ENCODE measurements at regions not wholly inside any gene's neighbourhood (a gene's known extent, or its start where the extent isn't known, plus 50 kb on each side); places are given as distances from the start of the nearest gene placed in this dataset.

DNA sequence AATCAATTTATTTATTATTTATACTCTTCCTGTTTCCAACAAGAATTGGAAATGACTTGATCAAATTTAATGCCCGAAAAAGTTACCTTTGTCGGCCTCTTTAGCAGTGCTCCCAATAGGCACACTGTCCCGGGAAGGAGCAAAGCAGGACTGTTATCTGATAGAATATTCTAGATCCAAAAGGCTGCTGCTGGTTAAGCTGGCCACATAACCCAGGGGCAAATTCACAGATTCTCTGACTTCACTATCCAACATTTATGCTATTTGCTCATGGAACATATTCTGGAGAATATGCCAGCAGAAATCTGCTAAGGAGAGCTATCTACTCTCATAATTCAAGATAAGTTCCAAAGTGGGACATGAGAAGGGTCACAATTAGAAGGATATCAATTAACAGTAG, 100.2 kb upstream of the DMAC1 start:
- TF ChIP-seq SUZ12 (IDR thresholded peaks at IDR 0.05; ENCODE audit: extremely low read depth, insufficient read depth, insufficient read length) (no peak), ZNF274 (IDR thresholded peaks at IDR 0.05; ENCODE audit: low read depth, low read length) (no peak), YY1 (IDR thresholded peaks at IDR 0.05; ENCODE audit: insufficient read depth, insufficient read length) (no peak)
- H3K9me3 ChIP-seq (ENCODE audit: insufficient read depth, low read length), result no peaks in the 10 kb centered on the region
- H3K27me3 ChIP-seq (ENCODE audit: insufficient read depth, insufficient read length), result no peaks in the 10 kb centered on the region
- H3K36me3 ChIP-seq (ENCODE audit: insufficient read depth, insufficient read length, low read length), result no peaks in the 10 kb centered on the region
- no peak overlapping the region for H3K9ac ChIP-seq (ENCODE audit: insufficient read length, low read depth)
- no peak overlapping the region for H3K4me3 ChIP-seq (ENCODE audit: insufficient read length, low read depth)
- H3K4me1 ChIP-seq (ENCODE audit: insufficient read depth, insufficient read length), result no peaks in the 10 kb centered on the region
- no peak for DNase-seq (ENCODE audit: low read depth, low spot score)

DNA sequence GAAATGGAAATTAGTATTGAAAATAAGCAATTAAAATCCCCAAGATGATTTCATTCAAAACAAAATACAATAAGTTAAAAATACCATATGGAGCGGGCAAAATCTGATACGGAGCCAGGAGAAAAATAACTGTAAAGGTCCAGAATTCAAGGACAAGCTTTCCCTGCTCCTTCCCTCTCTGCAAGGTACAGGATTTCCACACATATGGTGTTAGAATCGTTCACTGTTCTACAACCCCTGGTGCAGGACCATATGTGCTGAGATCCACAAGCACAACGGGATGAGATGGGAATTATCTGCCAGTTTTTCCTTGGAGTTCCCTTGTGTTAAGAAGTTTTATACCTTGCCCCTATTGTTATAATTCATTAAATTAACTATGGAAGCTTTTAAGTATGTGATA, 94.7 kb upstream of the DMAC1 start:
- no peaks in the 10 kb centered on the region for H3K36me3 ChIP-seq (ENCODE audit: insufficient read depth, insufficient read length, low read length)
- no peaks in the 10 kb centered on the region for H3K27me3 ChIP-seq (ENCODE audit: insufficient read depth, insufficient read length)
- TF ChIP-seq ZNF274 (IDR thresholded peaks at IDR 0.05; ENCODE audit: low read depth, low read length) (no peak), YY1 (IDR thresholded peaks at IDR 0.05; ENCODE audit: insufficient read depth, insufficient read length) (no peak), SUZ12 (IDR thresholded peaks at IDR 0.05; ENCODE audit: extremely low read depth, insufficient read depth, insufficient read length) (no peak)
- H3K4me1 ChIP-seq (ENCODE audit: insufficient read depth, insufficient read length), result no peaks in the 10 kb centered on the region
- DNase-seq (ENCODE audit: low read depth, low spot score), result no peak
- H3K9me3 ChIP-seq (ENCODE audit: insufficient read depth, low read length), result no peaks in the 10 kb centered on the region
- no peak overlapping the region for H3K9ac ChIP-seq (ENCODE audit: insufficient read length, low read depth)
- H3K4me3 ChIP-seq (ENCODE audit: insufficient read length, low read depth), result no peak overlapping the region

DNA sequence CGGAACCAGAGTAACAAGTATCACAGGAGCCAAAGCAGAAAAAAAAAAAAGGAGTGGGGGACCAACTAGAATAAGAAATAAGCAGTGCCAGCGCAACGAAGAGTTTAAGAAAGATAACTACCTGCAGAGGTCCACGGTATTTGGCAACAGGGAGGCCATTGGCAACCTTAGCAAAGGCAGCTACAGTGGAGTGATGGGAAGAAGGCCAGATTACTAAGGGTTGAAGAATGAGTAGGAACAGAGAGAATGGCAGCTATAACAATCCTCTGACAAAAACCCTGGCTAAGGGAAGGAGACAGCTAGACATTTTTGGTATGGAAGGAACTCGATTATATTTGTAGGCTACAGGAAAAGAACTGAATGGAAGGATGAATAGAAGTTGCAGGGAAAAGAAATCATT, 93.4 kb upstream of the DMAC1 start:
- Histone ChIP-seq H3K9ac (ENCODE audit: insufficient read length, low read depth) (no peak overlapping the region), H3K4me3 (ENCODE audit: insufficient read length, low read depth) (no peak overlapping the region), H3K9me3 (ENCODE audit: insufficient read depth, low read length) (no peaks in the 10 kb centered on the region), H3K27me3 (ENCODE audit: insufficient read depth, insufficient read length) (no peaks in the 10 kb centered on the region), H3K4me1 (ENCODE audit: insufficient read depth, insufficient read length) (no peaks in the 10 kb centered on the region), H3K36me3 (ENCODE audit: insufficient read depth, insufficient read length, low read length) (no peaks in the 10 kb centered on the region)
- DNase-seq (ENCODE audit: low read depth, low spot score), result no peak
- TF ChIP-seq ZNF274 (IDR thresholded peaks at IDR 0.05; ENCODE audit: low read depth, low read length) (no peak), SUZ12 (IDR thresholded peaks at IDR 0.05; ENCODE audit: extremely low read depth, insufficient read depth, insufficient read length) (no peak), YY1 (IDR thresholded peaks at IDR 0.05; ENCODE audit: insufficient read depth, insufficient read length) (no peak)

DNA sequence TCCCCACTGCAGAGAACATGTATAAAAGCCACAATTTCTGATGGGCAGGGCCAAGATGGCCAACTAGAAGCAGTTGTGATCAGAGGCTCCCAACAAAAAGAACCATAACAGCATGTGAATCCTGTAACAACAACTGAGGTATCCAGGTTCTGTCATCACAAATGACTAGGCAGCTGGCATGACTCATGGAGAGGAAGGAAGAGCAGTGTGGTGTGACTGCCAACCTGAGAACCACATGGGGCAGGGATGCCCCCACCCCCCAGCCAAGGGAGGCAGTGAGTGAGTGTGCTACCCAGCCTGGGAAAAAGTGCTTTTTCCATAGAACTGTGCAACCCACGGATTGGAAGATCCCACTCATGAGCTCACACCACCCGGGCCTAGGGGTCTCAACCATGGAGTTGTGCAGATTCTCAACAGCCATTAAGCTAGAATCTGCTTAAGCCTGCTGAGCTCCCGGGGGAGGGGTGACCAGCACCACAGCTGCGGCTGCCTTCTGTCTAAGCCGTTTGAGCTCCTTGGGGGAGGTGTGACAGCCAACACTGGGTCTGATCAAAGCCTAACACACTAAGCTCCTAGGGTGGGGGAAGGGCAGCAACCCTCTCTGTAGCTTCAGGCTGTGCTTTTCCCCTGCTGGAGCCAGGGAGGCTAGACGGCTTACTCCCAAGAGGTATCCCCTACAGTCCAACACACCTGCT, 80.1 kb upstream of the DMAC1 start:
- Histone ChIP-seq H3K9ac (ENCODE audit: insufficient read length, low read depth) (no peak overlapping the region), H3K9me3 (ENCODE audit: insufficient read depth, low read length) (peaks cover 13% of the 10 kb centered on the region), H3K27me3 (ENCODE audit: insufficient read depth, insufficient read length) (no peaks in the 10 kb centered on the region), H3K4me1 (ENCODE audit: insufficient read depth, insufficient read length) (peaks cover 2% of the 10 kb centered on the region), H3K4me3 (ENCODE audit: insufficient read length, low read depth) (no peak overlapping the region), H3K36me3 (ENCODE audit: insufficient read depth, insufficient read length, low read length) (no peaks in the 10 kb centered on the region)
- TF ChIP-seq SUZ12 (IDR thresholded peaks at IDR 0.05; ENCODE audit: extremely low read depth, insufficient read depth, insufficient read length) (no peak), YY1 (IDR thresholded peaks at IDR 0.05; ENCODE audit: insufficient read depth, insufficient read length) (no peak), ZNF274 (IDR thresholded peaks at IDR 0.05; ENCODE audit: low read depth, low read length) (no peak)
- peak; percentile 85 for DNase-seq (ENCODE audit: low read depth, low spot score)

DNA sequence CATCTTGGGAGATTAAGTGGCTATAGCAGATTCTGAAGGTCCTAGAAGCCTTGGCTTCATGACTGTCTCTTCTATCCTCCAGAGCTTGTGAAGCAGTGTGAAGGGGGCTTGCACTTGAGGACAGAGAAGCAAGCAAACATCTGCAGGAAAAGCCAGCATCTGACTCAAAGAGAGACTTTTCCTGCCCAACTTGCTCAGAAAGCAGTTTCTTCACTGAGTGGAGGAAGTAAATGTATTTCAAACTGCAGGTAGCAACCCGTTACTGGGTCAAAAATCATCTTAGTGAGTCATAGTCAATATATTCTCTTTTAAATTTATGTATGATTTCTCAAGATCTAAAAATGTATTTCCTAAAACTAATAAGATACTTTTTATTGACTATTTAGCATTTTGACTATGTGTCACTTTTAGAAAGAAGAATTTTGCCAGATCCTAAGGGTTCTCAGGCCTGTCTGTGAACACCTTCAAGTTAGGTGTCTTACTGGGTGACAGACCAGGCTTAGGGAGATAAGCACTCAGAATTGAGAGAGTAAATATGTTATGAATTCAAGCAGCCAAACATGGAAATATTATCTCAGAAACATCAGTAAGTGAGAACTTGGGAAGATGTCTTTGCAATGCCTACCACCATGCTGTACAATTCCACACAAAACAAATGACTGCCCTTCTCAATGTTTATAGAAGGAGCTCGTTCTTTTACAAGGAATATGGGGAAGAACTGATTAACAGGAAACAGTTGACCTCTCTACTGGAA, 72.6 kb upstream of the DMAC1 start:
- Histone ChIP-seq H3K9me3 (ENCODE audit: insufficient read depth, low read length) (peaks cover 13% of the 10 kb centered on the region), H3K36me3 (ENCODE audit: insufficient read depth, insufficient read length, low read length) (no peaks in the 10 kb centered on the region), H3K27me3 (ENCODE audit: insufficient read depth, insufficient read length) (no peaks in the 10 kb centered on the region), H3K4me1 (ENCODE audit: insufficient read depth, insufficient read length) (no peaks in the 10 kb centered on the region), H3K9ac (ENCODE audit: insufficient read length, low read depth) (no peak overlapping the region), H3K4me3 (ENCODE audit: insufficient read length, low read depth) (no peak overlapping the region)
- TF ChIP-seq ZNF274 (IDR thresholded peaks at IDR 0.05; ENCODE audit: low read depth, low read length) (no peak), SUZ12 (IDR thresholded peaks at IDR 0.05; ENCODE audit: extremely low read depth, insufficient read depth, insufficient read length) (no peak), YY1 (IDR thresholded peaks at IDR 0.05; ENCODE audit: insufficient read depth, insufficient read length) (no peak)
- DNase-seq (ENCODE audit: low read depth, low spot score), result no peak

DNA sequence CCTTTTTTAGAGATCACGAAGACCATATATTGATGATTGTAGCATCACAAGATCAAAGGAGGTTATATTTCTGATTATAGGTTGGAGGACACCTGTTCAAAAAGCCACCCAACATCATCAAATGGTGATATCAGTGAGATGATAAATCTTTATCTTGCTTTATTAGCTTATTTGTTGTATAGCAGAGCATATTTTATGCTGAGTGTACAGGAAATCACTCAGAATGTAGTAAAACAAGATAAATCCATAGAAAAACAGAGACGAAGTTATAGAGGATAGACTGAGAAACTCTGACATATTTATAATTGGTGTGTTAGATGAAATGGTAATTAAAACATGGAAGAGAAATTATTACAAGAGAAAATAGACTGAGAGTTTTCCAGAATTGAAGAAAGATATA, 69.8 kb upstream of the DMAC1 start:
- H3K4me1 ChIP-seq (ENCODE audit: insufficient read depth, insufficient read length), result no peaks in the 10 kb centered on the region
- DNase-seq (ENCODE audit: low read depth, low spot score), result no peak
- H3K36me3 ChIP-seq (ENCODE audit: insufficient read depth, insufficient read length, low read length), result no peaks in the 10 kb centered on the region
- no peak overlapping the region for H3K4me3 ChIP-seq (ENCODE audit: insufficient read length, low read depth)
- H3K9ac ChIP-seq (ENCODE audit: insufficient read length, low read depth), result no peak overlapping the region
- no peaks in the 10 kb centered on the region for H3K9me3 ChIP-seq (ENCODE audit: insufficient read depth, low read length)
- no peaks in the 10 kb centered on the region for H3K27me3 ChIP-seq (ENCODE audit: insufficient read depth, insufficient read length)
- no peak for TF ChIP-seq SUZ12 (IDR thresholded peaks at IDR 0.05; ENCODE audit: extremely low read depth, insufficient read depth, insufficient read length)
- TF ChIP-seq YY1 (IDR thresholded peaks at IDR 0.05; ENCODE audit: insufficient read depth, insufficient read length), result no peak
- no peak for TF ChIP-seq ZNF274 (IDR thresholded peaks at IDR 0.05; ENCODE audit: low read depth, low read length)

DNA sequence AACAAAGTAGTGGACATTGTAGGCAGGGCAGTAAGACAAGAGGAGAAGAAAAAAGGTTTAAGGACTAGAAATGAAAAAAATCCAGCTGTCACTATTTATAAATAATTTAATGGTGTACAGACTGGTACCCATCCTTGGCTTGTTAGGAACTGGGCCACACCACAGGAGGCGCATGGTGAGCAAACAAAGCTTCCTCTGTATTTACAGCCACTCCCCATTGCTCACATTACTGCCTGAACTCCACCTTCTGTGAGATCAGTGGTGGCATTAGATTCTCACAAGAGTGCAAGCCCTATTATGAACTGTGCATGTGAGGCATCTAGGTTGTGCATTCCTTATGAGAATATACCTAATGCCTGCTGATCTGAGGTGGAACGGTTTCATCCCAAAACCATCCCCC, 62.6 kb upstream of the DMAC1 start:
- DNase-seq (ENCODE audit: low read depth, low spot score), result no peak
- Histone ChIP-seq H3K36me3 (ENCODE audit: insufficient read depth, insufficient read length, low read length) (no peaks in the 10 kb centered on the region), H3K4me1 (ENCODE audit: insufficient read depth, insufficient read length) (no peaks in the 10 kb centered on the region), H3K27me3 (ENCODE audit: insufficient read depth, insufficient read length) (no peaks in the 10 kb centered on the region), H3K9me3 (ENCODE audit: insufficient read depth, low read length) (no peaks in the 10 kb centered on the region), H3K9ac (ENCODE audit: insufficient read length, low read depth) (no peak overlapping the region), H3K4me3 (ENCODE audit: insufficient read length, low read depth) (no peak overlapping the region)
- TF ChIP-seq ZNF274 (IDR thresholded peaks at IDR 0.05; ENCODE audit: low read depth, low read length) (no peak), YY1 (IDR thresholded peaks at IDR 0.05; ENCODE audit: insufficient read depth, insufficient read length) (no peak), SUZ12 (IDR thresholded peaks at IDR 0.05; ENCODE audit: extremely low read depth, insufficient read depth, insufficient read length) (no peak)
